ENCODE measurements at regions not wholly inside any gene's neighbourhood (a gene's known extent, or its start where the extent isn't known, plus 50 kb on each side); places are given as distances from the start of the nearest gene placed in this dataset.

GRCh38 chr6:167643223-167643622, 183.5 kb upstream of the AFDN start:
- BruUV-seq (replicated peaks), result no TSS peak
- Histone ChIP-seq H2AFZ (ENCODE audit: low read length) (no peak overlapping the region), H3K27me3 (ENCODE audit: control insufficient read depth in 1 of 2, insufficient read depth in 2 of 2, low read length in 2 of 2) (no peaks in the 10 kb centered on the region; a peak in 1 of 5 replicates), H3K9me3 (ENCODE audit: low read length) (no peaks in the 10 kb centered on the region), H3K4me2 (ENCODE audit: low read depth, low read length) (peak overlapping the region; percentile 26; the same call in 1 of the 2 replicates), H4K20me1 (ENCODE audit: insufficient read depth, low read length) (no peaks in the 10 kb centered on the region), H3K4me1 (ENCODE audit: insufficient read depth, low read length) (peaks cover 34% of the 10 kb centered on the region), H3K4me3 (replicated peaks in 1 of 3; ENCODE audit: insufficient read depth in 1 of 3, low read depth in 2 of 3, low read length in 3 of 3) (no peak overlapping the region), H3K9ac (ENCODE audit: insufficient read depth, low read depth, low read length) (no peak overlapping the region), H3K36me3 (replicated peaks in 1 of 2; ENCODE audit: control insufficient read depth in 1 of 2, insufficient read depth in 2 of 2, low read length in 2 of 2) (no peaks in the 10 kb centered on the region), H3K27ac (ENCODE audit: extremely low read length, insufficient read depth, low read length) (no peak overlapping the region), H3K79me2 (ENCODE audit: insufficient read depth, low read length) (no peaks in the 10 kb centered on the region)
- WGBS (ENCODE audit: low lambda C conversion rate), result 48% methylated on average over 9 of the region's 9 CpGs
- POLR2A ChIA-PET, result no interaction called here
- no peak for FAIRE-seq
- in situ Hi-C loops (cut with HindIII; ENCODE audit: extremely low pct_ligation_motif_present, low pct_unique_long_range_greater_than_20kb) (no loop called here), intact Hi-C loops (cut with micrococcal nuclease; ENCODE audit: unreplicated experiment) (no loop called here)
- CTCF ChIA-PET (ENCODE audit: low intra/inter-chr PET ratio, low total read pairs), result no interaction called here
- no peak for ATAC-seq
- no peak for DNase-seq (ENCODE audit: low spot score)
- TF ChIP-seq ZBTB4 (CRISPR knock-in tag; IDR thresholded peaks at IDR 0.05; ENCODE audit: borderline replicate concordance) (no peak), TBP (CRISPR knock-in tag; IDR thresholded peaks at IDR 0.05) (no peak), ZNF678 (CRISPR knock-in tag; IDR thresholded peaks at IDR 0.05) (no peak), MTA1 (CRISPR knock-in tag; IDR thresholded peaks at IDR 0.05; ENCODE audit: borderline replicate concordance) (no peak), EZH2 (conservative IDR thresholded peaks at IDR 0.05; ENCODE audit: low read depth, low read length) (no peak), BORCS8-MEF2B (CRISPR knock-in tag; IDR thresholded peaks at IDR 0.05) (no peak), NR2F1 (CRISPR knock-in tag; IDR thresholded peaks at IDR 0.05) (no peak), ZSCAN29 (CRISPR knock-in tag; conservative IDR thresholded peaks at IDR 0.05) (no peak), ZNF329 (CRISPR knock-in tag; IDR thresholded peaks at IDR 0.05; ENCODE audit: low read depth) (no peak), MIXL1 (CRISPR knock-in tag; IDR thresholded peaks at IDR 0.05) (no peak), CEBPG (CRISPR knock-in tag; IDR thresholded peaks at IDR 0.05) (no peak), ADNP (CRISPR knock-in tag; IDR thresholded peaks at IDR 0.05) (no peak), TP53 (CRISPR knock-in tag; conservative IDR thresholded peaks at IDR 0.05) (no peak), ZBTB14 (CRISPR knock-in tag; IDR thresholded peaks at IDR 0.05) (no peak), ZNF30 (CRISPR knock-in tag; IDR thresholded peaks at IDR 0.05) (no peak), PITX1 (CRISPR knock-in tag; IDR thresholded peaks at IDR 0.05) (no peak), ZNF816 (CRISPR knock-in tag; IDR thresholded peaks at IDR 0.05; ENCODE audit: borderline replicate concordance) (no peak)
- TF ChIP-seq, protein P1, sequence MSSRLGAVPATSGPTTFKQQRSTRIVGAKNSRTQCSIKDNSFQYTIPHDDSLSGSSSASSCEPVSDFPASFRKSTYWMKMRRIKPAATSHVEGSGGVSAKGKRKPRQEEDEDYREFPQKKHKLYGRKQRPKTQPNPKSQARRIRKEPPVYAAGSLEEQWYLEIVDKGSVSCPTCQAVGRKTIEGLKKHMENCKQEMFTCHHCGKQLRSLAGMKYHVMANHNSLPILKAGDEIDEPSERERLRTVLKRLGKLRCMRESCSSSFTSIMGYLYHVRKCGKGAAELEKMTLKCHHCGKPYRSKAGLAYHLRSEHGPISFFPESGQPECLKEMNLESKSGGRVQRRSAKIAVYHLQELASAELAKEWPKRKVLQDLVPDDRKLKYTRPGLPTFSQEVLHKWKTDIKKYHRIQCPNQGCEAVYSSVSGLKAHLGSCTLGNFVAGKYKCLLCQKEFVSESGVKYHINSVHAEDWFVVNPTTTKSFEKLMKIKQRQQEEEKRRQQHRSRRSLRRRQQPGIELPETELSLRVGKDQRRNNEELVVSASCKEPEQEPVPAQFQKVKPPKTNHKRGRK (CRISPR knock-in tag; IDR thresholded peaks at IDR 0.05), result no peak
- TF ChIP-seq, protein P2, sequence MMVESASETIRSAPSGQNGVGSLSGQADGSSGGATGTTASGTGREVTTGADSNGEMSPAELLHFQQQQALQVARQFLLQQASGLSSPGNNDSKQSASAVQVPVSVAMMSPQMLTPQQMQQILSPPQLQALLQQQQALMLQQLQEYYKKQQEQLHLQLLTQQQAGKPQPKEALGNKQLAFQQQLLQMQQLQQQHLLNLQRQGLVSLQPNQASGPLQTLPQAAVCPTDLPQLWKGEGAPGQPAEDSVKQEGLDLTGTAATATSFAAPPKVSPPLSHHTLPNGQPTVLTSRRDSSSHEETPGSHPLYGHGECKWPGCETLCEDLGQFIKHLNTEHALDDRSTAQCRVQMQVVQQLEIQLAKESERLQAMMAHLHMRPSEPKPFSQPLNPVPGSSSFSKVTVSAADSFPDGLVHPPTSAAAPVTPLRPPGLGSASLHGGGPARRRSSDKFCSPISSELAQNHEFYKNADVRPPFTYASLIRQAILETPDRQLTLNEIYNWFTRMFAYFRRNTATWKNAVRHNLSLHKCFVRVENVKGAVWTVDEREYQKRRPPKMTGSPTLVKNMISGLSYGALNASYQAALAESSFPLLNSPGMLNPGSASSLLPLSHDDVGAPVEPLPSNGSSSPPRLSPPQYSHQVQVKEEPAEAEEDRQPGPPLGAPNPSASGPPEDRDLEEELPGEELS (CRISPR knock-in tag; IDR thresholded peaks at IDR 0.05), result no peak
